ENCODE measurements at regions not wholly inside any gene's neighbourhood (a gene's known extent, or its start where the extent isn't known, plus 50 kb on each side); places are given as distances from the start of the nearest gene placed in this dataset.

GRCh38 chr18:60880184-60880583 lies 453.0 kb upstream of the CDH20 start:
- TF ChIP-seq CTCF (IDR thresholded peaks at IDR 0.05; ENCODE audit: insufficient read depth, low read depth, low read length, missing control alignments), result no peak
- no peak for DNase-seq (ENCODE audit: low read depth)
- H3K4me3 ChIP-seq (ENCODE audit: low read depth, low read length), result no peak overlapping the region

GRCh38 chr18:60883587-60883986 lies 449.6 kb upstream of the CDH20 start:
- H3K4me3 ChIP-seq (ENCODE audit: low read depth, low read length), result no peak overlapping the region
- no peak for TF ChIP-seq CTCF (IDR thresholded peaks at IDR 0.05; ENCODE audit: insufficient read depth, low read depth, low read length, missing control alignments)
- DNase-seq (ENCODE audit: low read depth), result no peak

GRCh38 chr18:60888071-60888624 lies 445.1 kb upstream of the CDH20 start:
- no peak for DNase-seq (ENCODE audit: low read depth)
- TF ChIP-seq CTCF (IDR thresholded peaks at IDR 0.05; ENCODE audit: insufficient read depth, low read depth, low read length, missing control alignments), result no peak
- no peak overlapping the region for H3K4me3 ChIP-seq (ENCODE audit: low read depth, low read length)

GRCh38 chr18:60889442-60889841 lies 443.8 kb upstream of the CDH20 start:
- DNase-seq (ENCODE audit: low read depth), result no peak
- no peak for TF ChIP-seq CTCF (IDR thresholded peaks at IDR 0.05; ENCODE audit: insufficient read depth, low read depth, low read length, missing control alignments)

GRCh38 chr18:60891936-60892335 lies 441.3 kb upstream of the CDH20 start:
- TF ChIP-seq CTCF (IDR thresholded peaks at IDR 0.05; ENCODE audit: insufficient read depth, low read depth, low read length, missing control alignments), result no peak
- DNase-seq (ENCODE audit: low read depth), result no peak
- H3K4me3 ChIP-seq (ENCODE audit: low read depth, low read length), result no peak overlapping the region

More at GRCh38 chr18:60889442-60889841, 443.8 kb upstream of the CDH20 start:
- H3K4me3 ChIP-seq (ENCODE audit: low read depth, low read length), result no peak overlapping the region

- H3K4me3 ChIP-seq (ENCODE audit: low read depth, low read length), result no peak overlapping the region
- no peak for DNase-seq (ENCODE audit: low read depth)
- no peak for TF ChIP-seq CTCF (IDR thresholded peaks at IDR 0.05; ENCODE audit: insufficient read depth, low read depth, low read length, missing control alignments)
Measured at GRCh38 chr18:60892441-60892840, 440.8 kb upstream of the CDH20 start.

GRCh38 chr18:60892855-60893254 lies 440.4 kb upstream of the CDH20 start:
- no peak for TF ChIP-seq CTCF (IDR thresholded peaks at IDR 0.05; ENCODE audit: insufficient read depth, low read depth, low read length, missing control alignments)
- H3K4me3 ChIP-seq (ENCODE audit: low read depth, low read length), result no peak overlapping the region
- no peak for DNase-seq (ENCODE audit: low read depth)
